ENCODE measurements at regions not wholly inside any gene's neighbourhood (a gene's known extent, or its start where the extent isn't known, plus 50 kb on each side); places are given as distances from the start of the nearest gene placed in this dataset.

GRCh38 chr2:58714238-58714637 lies 473.1 kb upstream of the FANCL start:
- CTCF ChIA-PET (ENCODE audit: partially characterized antibody), result no interaction called here
- TF ChIP-seq SIN3A (conservative IDR thresholded peaks at IDR 0.05 in 1 of 2, IDR thresholded peaks at IDR 0.05 in 1 of 2; ENCODE audit: low read depth in 1 of 2, low read length in 2 of 2) (no peak), CREB1 (IDR thresholded peaks at IDR 0.05) (no peak), SUZ12 (IDR thresholded peaks at IDR 0.05; ENCODE audit: low read length) (no peak), HDAC6 (IDR thresholded peaks at IDR 0.05; ENCODE audit: low read depth, low read length) (no peak), CHD1 (IDR thresholded peaks at IDR 0.05; ENCODE audit: low read depth, low read length) (no peak), GTF2F1 (IDR thresholded peaks at IDR 0.05; ENCODE audit: borderline replicate concordance, low read depth, low read length) (no peak), CHD2 (IDR thresholded peaks at IDR 0.05; ENCODE audit: low read length) (no peak), TBP (IDR thresholded peaks at IDR 0.05; ENCODE audit: low read depth, low read length) (no peak), KDM1A (IDR thresholded peaks at IDR 0.05; ENCODE audit: borderline replicate concordance, low read length) (no peak), JUN (IDR thresholded peaks at IDR 0.05; ENCODE audit: low read depth, low read length) (no peak)
- TF ChIP-seq, protein P1, sequence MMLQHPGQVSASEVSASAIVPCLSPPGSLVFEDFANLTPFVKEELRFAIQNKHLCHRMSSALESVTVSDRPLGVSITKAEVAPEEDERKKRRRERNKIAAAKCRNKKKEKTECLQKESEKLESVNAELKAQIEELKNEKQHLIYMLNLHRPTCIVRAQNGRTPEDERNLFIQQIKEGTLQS (IDR thresholded peaks at IDR 0.05; ENCODE audit: insufficient read depth, low read depth, low read length), result no peak
- TF ChIP-seq, protein P2, sequence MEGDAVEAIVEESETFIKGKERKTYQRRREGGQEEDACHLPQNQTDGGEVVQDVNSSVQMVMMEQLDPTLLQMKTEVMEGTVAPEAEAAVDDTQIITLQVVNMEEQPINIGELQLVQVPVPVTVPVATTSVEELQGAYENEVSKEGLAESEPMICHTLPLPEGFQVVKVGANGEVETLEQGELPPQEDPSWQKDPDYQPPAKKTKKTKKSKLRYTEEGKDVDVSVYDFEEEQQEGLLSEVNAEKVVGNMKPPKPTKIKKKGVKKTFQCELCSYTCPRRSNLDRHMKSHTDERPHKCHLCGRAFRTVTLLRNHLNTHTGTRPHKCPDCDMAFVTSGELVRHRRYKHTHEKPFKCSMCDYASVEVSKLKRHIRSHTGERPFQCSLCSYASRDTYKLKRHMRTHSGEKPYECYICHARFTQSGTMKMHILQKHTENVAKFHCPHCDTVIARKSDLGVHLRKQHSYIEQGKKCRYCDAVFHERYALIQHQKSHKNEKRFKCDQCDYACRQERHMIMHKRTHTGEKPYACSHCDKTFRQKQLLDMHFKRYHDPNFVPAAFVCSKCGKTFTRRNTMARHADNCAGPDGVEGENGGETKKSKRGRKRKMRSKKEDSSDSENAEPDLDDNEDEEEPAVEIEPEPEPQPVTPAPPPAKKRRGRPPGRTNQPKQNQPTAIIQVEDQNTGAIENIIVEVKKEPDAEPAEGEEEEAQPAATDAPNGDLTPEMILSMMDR (IDR thresholded peaks at IDR 0.05; ENCODE audit: control extremely low read depth in 1 of 3, insufficient read depth in 1 of 3, low read depth in 1 of 3, low read length in 3 of 3), result no peak

More at GRCh38 chr2:58714238-58714637, 473.1 kb upstream of the FANCL start:
- POLR2A ChIA-PET (ENCODE audit: partially characterized antibody), result no interaction called here
- Histone ChIP-seq H2BK120ac (replicated peaks; ENCODE audit: low read depth, low read length) (no peak overlapping the region), H2BK20ac (ENCODE audit: low read length) (no peak overlapping the region), H3K9ac (replicated peaks in 1 of 4; ENCODE audit: extremely low read depth in 1 of 4, low read depth in 3 of 4, low read length in 3 of 4) (no peak overlapping the region), H3K18ac (ENCODE audit: extremely low read depth, low read length) (no peak overlapping the region), H4K20me1 (replicated peaks in 1 of 2; ENCODE audit: control insufficient read depth in 1 of 2, insufficient read depth in 2 of 2, low read length in 2 of 2) (no peaks in the 10 kb centered on the region), H3K23me2 (ENCODE audit: low read depth, low read length) (no peaks in the 10 kb centered on the region; the same call in 1 of the 2 replicates), H2BK12ac (ENCODE audit: low read depth, low read length) (no peak overlapping the region), H3K36me3 (ENCODE audit: control insufficient read depth in 2 of 4, insufficient read depth in 4 of 4, low read length in 3 of 4) (no peaks in the 10 kb centered on the region), H3K4ac (replicated peaks; ENCODE audit: insufficient read length, low read depth, low read length) (no peak overlapping the region), H2BK5ac (ENCODE audit: low read depth, low read length) (no peak overlapping the region), H3K4me1 (replicated peaks in 1 of 4; ENCODE audit: control insufficient read depth in 3 of 4, insufficient read depth in 4 of 4, low read length in 3 of 4) (no peaks in the 10 kb centered on the region), H3K4me3 (ENCODE audit: extremely low read depth in 1 of 4, insufficient read depth in 2 of 4, low read depth in 3 of 4, low read length in 4 of 4) (no peak overlapping the region), H4K5ac (ENCODE audit: insufficient read length, low read depth, low read length) (no peak overlapping the region), H3K27ac (ENCODE audit: low read depth, low read length) (no peak overlapping the region), H3K4me2 (ENCODE audit: insufficient read depth in 1 of 2, low read depth in 2 of 2, low read length in 2 of 2) (no peak overlapping the region), H4K8ac (ENCODE audit: extremely low read depth, insufficient read depth, low read length) (no peak overlapping the region), H3K9me3 (ENCODE audit: insufficient read depth in 2 of 2, low read depth in 1 of 2, low read length in 1 of 2) (no peaks in the 10 kb centered on the region), H3K79me2 (ENCODE audit: control insufficient read depth in 1 of 2, insufficient read depth in 2 of 2, low read length in 2 of 2) (no peaks in the 10 kb centered on the region), H2BK15ac (ENCODE audit: low read length) (no peak overlapping the region), H3K14ac (ENCODE audit: insufficient read length) (no peak overlapping the region), H4K91ac (replicated peaks; ENCODE audit: insufficient read length, low read length) (no peak overlapping the region), H3K23ac (ENCODE audit: insufficient read length) (no peak overlapping the region), H3K79me1 (ENCODE audit: low read depth, low read length) (no peaks in the 10 kb centered on the region), H2AK5ac (ENCODE audit: low read depth, low read length) (no peak overlapping the region), H3K56ac (replicated peaks; ENCODE audit: insufficient read length, low read depth, low read length) (no peak overlapping the region), H3K27me3 (replicated peaks in 1 of 4; ENCODE audit: control insufficient read depth in 3 of 4, extremely low read depth in 1 of 4, insufficient read depth in 3 of 4, low read length in 3 of 4) (no peaks in the 10 kb centered on the region), H2AFZ (ENCODE audit: low read length) (no peak overlapping the region)
- FAIRE-seq (no peak), DNase-seq (ENCODE audit: low read depth in 1 of 2, low spot score in 2 of 2) (no peak)
- 96% methylated on average over 7 of the region's 7 CpGs; no CpG with 5 or more reads in 1 of the 2 experiments for WGBS, 2 experiments (ENCODE audit: extremely low coverage in 1 of 2, insufficient coverage in 1 of 2, insufficient read length in 1 of 2, insufficient replicate concordance in 2 of 2, low coverage in 1 of 2, low lambda C conversion rate in 2 of 2, missing lambda C conversion rate in 1 of 2)
